Adrenal gland (tissue), 9 donors: ENCODE measurements at regions not wholly inside any gene's neighbourhood (a gene's known extent, or its start where the extent isn't known, plus 50 kb on each side); places are given as distances from the start of the nearest gene placed in this dataset.
A peak's percentile ranks its signal among the peaks of the same experiment; 100 is the strongest.

ENCODE experiments used
- DNase-seq, 7 donors: peaks; one replicate each; pipeline ENCODE4 v3.0.0-alpha.2; 2019 to 2020
- H3K27ac ChIP-seq, 5 donors: fragments of 200-600 bp; sonication (generic) in 4 of 5; 1 replicate in 3 of 5; 2 replicates in 2 of 5; pipeline versions ENCODE4 v1.5.1 to v1.8.0; 2016 to 2020; ENCODE audit warnings: mild to moderate bottlenecking in 1 of 5
- H3K27me3 ChIP-seq: fragments of 200-600 bp; 2 replicates; pipeline ENCODE4 v1.8.0; 2021
- H3K36me3 ChIP-seq, 2 donors: fragments of 200-600 bp; replicated peaks in 1 of 2; 1 replicate in 1 of 2; 2 replicates in 1 of 2; pipeline versions ENCODE4 v1.5.1 to v1.8.0; 2018 to 2022
- H3K4me1 ChIP-seq, 2 donors: fragments of 200-600 bp; replicated peaks in 1 of 2; 1 replicate in 1 of 2; 2 replicates in 1 of 2; pipeline versions ENCODE4 v1.5.1 to v1.8.0; 2018 to 2021
- H3K4me3 ChIP-seq, 4 donors: fragments of 200-600 bp; sonication (generic) in 3 of 4; one replicate each; pipeline ENCODE4 v1.5.1; 2016 to 2018
- H3K9me3 ChIP-seq, 3 donors: fragments of 200-600 bp; sonication (generic) in 1 of 3; replicated peaks in 1 of 3; 1 replicate in 2 of 3; 2 replicates in 1 of 3; pipeline versions ENCODE4 v1.5.1 to v1.8.0; 2016 to 2021
- POLR2A ChIP-seq, 2 donors: fragments of 450-650 bp; IDR thresholded peaks; one replicate each; pipeline ENCODE4 v1.6.1; 2017; ENCODE audit warnings: antibody characterized with exemption in 2 of 2, mild to moderate bottlenecking in 2 of 2, moderate library complexity in 1 of 2
- WGBS, 4 donors: extraction: QIAGEN DNeasy Blood & Tissue Kit in 2 of 4; methylation state at CpG; one replicate each; pipeline versions ENCODE4 v1.1.5 to v1.1.7; 2013 to 2017; 5-methylcytosine and 5-hydroxymethylcytosine counted together
- intact Hi-C, 2 donors: fragments of 100-400 bp; cut with DNase I; formaldehyde crosslinking; loops; one replicate each; pipeline versions ENCODE4 v1.14.1 to v1.15.0; 2022 to 2023
- TF ChIP-seq, protein P1 (sequence below), 6 experiments: fragments of 450-650 bp in 4 of 6; fragments of 200-600 bp in 2 of 6; sonication (generic) in 1 of 6; IDR thresholded peaks; 1 replicate in 5 of 6; 2 replicates in 1 of 6; pipeline versions ENCODE4 v1.5.1 to v1.8.0; 2016 to 2021; ENCODE audit warnings: antibody characterized with exemption in 6 of 6, mild to moderate bottlenecking in 2 of 6, moderate library complexity in 1 of 6
- donor health status: healthy with polysubstance abuse.
- donor health status: Bipolar disorder and iron deficiency.
- donor health status: DM: yes; HTN: yes; CAD: no.
- donor health status: DM: no; HTN: no; CAD: no.
- donor health status: DM: no; HTN: no; CAD: no.

DNA sequence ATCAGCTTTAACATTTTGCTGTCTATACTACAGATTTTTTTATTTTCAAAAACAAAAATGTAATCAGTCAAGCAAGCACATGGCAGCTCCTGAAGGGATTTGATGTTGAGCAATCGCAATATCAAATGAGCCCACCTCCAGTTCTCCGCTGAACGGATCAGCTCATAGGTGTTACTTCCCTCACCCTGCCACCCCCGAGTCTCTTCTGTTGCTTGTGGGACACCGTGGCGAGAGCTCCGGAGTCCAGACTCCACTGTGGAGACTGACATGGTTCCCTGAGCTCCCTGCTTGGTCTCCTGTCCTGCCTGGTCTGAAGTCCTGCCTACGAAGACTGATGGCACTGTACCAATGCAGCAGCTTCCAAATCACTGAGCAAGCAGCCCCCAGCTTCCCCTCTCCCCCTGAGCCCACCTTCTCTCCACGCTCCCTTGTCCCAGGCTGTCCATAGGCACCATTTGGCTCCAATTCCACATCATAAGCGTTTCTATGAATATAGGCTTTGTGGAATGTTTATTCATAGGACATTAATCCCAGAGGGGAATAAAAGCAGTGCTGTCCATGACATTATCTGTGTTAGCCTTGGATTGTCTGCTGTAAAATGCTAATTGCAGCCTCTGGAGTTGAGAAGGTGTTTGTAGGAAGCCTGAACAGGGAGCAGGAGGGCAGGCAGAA is 162.2 kb downstream of the LY86 start:
- no peak overlapping the region for H3K4me3 ChIP-seq
- H3K9me3 ChIP-seq, result no peaks in the 10 kb centered on the region
- intact Hi-C loops, result no loop called here
- TF ChIP-seq, protein P1, sequence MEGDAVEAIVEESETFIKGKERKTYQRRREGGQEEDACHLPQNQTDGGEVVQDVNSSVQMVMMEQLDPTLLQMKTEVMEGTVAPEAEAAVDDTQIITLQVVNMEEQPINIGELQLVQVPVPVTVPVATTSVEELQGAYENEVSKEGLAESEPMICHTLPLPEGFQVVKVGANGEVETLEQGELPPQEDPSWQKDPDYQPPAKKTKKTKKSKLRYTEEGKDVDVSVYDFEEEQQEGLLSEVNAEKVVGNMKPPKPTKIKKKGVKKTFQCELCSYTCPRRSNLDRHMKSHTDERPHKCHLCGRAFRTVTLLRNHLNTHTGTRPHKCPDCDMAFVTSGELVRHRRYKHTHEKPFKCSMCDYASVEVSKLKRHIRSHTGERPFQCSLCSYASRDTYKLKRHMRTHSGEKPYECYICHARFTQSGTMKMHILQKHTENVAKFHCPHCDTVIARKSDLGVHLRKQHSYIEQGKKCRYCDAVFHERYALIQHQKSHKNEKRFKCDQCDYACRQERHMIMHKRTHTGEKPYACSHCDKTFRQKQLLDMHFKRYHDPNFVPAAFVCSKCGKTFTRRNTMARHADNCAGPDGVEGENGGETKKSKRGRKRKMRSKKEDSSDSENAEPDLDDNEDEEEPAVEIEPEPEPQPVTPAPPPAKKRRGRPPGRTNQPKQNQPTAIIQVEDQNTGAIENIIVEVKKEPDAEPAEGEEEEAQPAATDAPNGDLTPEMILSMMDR (IDR thresholded peaks at IDR 0.05), result no peak
- no peak for TF ChIP-seq POLR2A (IDR thresholded peaks at IDR 0.05)
- peak overlapping the region; percentile 44 to 96 (median 68) for H3K27ac ChIP-seq
- WGBS, 4 donors, result 59 to 71% (median 63%) methylated on average over 10 of the region's 10 CpGs
- H3K4me1 ChIP-seq, result peaks cover 57 to 59% of the 10 kb centered on the region in 2 donors
- H3K27me3 ChIP-seq, result no peaks in the 10 kb centered on the region
- DNase-seq, result peak in 2 of 7 donors; percentile 14 to 33
- H3K36me3 ChIP-seq, result no peaks in the 10 kb centered on the region

GRCh38 chr6:6751266-6751596 is 162.7 kb downstream of the LY86 start:
- Histone ChIP-seq H3K4me1 (peaks cover 55% of the 10 kb centered on the region in 2 donors), H3K27me3 (no peaks in the 10 kb centered on the region), H3K27ac (peak overlapping the region in 4 of 5 donors; percentile 57 to 96 (median 81)), H3K36me3 (no peaks in the 10 kb centered on the region), H3K9me3 (no peaks in the 10 kb centered on the region), H3K4me3 (no peak overlapping the region)
- intact Hi-C loops, result no loop called here
- no peak for TF ChIP-seq POLR2A (IDR thresholded peaks at IDR 0.05)
- TF ChIP-seq, protein P1 (IDR thresholded peaks at IDR 0.05), result no peak
- DNase-seq, result no peak
- 83 to 91% (median 87%) methylated on average over 2 of the region's 2 CpGs for WGBS, 4 donors

DNA sequence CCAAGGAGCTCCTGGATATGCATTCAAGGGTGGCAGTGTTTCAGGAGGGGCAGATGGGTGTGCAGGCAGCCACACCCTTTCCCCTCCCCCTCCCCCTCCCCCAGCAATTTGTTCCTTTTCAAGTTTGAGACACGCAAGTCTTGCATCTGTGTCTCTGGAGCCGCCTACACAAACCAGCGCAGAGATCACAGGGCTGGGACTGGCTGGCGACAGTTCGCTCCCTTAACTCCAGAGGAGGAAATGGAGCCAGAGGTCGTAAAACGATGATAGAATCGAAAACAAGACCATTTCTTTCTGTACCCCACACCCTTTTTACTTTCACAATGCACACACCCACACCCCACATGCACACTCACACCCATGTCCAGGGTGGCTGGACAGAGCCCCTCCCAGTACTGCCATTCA is 163.1 kb downstream of the LY86 start:
- 46 to 62% (median 59%) methylated on average over 8 of the region's 8 CpGs for WGBS, 4 donors
- intact Hi-C loops, result no loop called here
- Histone ChIP-seq H3K27ac (peak overlapping the region in 3 of 5 donors; percentile 68 to 96 (median 94)), H3K36me3 (no peaks in the 10 kb centered on the region), H3K27me3 (no peaks in the 10 kb centered on the region), H3K4me1 (peaks cover 51% of the 10 kb centered on the region in 2 donors), H3K4me3 (no peak overlapping the region), H3K9me3 (no peaks in the 10 kb centered on the region)
- no peak for DNase-seq
- TF ChIP-seq POLR2A (IDR thresholded peaks at IDR 0.05), result no peak
- TF ChIP-seq, protein P1 (IDR thresholded peaks at IDR 0.05), result no peak

- no peaks in the 10 kb centered on the region for H3K9me3 ChIP-seq
- H3K27ac ChIP-seq, result peak overlapping the region in 1 of 5 donors; percentile 49
- no peaks in the 10 kb centered on the region for H3K36me3 ChIP-seq
- DNase-seq, result no peak
- TF ChIP-seq, protein P1 (IDR thresholded peaks at IDR 0.05), result no peak
- no peak for TF ChIP-seq POLR2A (IDR thresholded peaks at IDR 0.05)
- H3K4me1 ChIP-seq, result peaks cover 46% of the 10 kb centered on the region in 2 donors
- H3K4me3 ChIP-seq, result no peak overlapping the region
- intact Hi-C loops, result no loop called here
- H3K27me3 ChIP-seq, result no peaks in the 10 kb centered on the region
- WGBS, 4 donors, result 69 to 77% (median 73%) methylated on average over 2 to 4 of the region's 4 CpGs
Observed at GRCh38 chr6:6752129-6752528, 163.6 kb downstream of the LY86 start.
